PC-9 (cell line): ENCODE measurements at regions not wholly inside any gene's neighbourhood (a gene's known extent, or its start where the extent isn't known, plus 50 kb on each side); places are given as distances from the start of the nearest gene placed in this dataset.
"Not testable (repeated sequence)": the region's sequence is repeated elsewhere in the genome, so short reads cannot be mapped to it uniquely, and the experiment has no call there.

ENCODE experiments used
- EZH2 ChIP-seq: fragments of 200-600 bp; sonication (generic); IDR thresholded peaks from 2 replicates; pipeline ENCODE4 v1.8.0; 2017; ENCODE audit warnings: antibody characterized with exemption, low read depth
- TF ChIP-seq, protein P1 (sequence below): fragments of 200-600 bp; sonication (generic); conservative IDR thresholded peaks from 2 replicates; pipeline ENCODE4 v1.6.1; 2017; ENCODE audit warnings: mixed run types, antibody characterized with exemption, mild to moderate bottlenecking, moderate library complexity

GRCh38 chr16:21387757-21388156, 109.7 kb upstream of the CRYM start:
- TF ChIP-seq, protein P1, sequence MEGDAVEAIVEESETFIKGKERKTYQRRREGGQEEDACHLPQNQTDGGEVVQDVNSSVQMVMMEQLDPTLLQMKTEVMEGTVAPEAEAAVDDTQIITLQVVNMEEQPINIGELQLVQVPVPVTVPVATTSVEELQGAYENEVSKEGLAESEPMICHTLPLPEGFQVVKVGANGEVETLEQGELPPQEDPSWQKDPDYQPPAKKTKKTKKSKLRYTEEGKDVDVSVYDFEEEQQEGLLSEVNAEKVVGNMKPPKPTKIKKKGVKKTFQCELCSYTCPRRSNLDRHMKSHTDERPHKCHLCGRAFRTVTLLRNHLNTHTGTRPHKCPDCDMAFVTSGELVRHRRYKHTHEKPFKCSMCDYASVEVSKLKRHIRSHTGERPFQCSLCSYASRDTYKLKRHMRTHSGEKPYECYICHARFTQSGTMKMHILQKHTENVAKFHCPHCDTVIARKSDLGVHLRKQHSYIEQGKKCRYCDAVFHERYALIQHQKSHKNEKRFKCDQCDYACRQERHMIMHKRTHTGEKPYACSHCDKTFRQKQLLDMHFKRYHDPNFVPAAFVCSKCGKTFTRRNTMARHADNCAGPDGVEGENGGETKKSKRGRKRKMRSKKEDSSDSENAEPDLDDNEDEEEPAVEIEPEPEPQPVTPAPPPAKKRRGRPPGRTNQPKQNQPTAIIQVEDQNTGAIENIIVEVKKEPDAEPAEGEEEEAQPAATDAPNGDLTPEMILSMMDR, result not testable (repeated sequence)
- TF ChIP-seq EZH2, result not testable (repeated sequence)
